ENCODE measurements at regions not wholly inside any gene's neighbourhood (a gene's known extent, or its start where the extent isn't known, plus 50 kb on each side); places are given as distances from the start of the nearest gene placed in this dataset.

GRCh38 chr16:35506018-35506897, 2046.8 kb downstream of the TP53TG3F start:
- no peak overlapping the region for H3K27ac Mint-ChIP-seq
- ChIA-PET CTCF (no interaction called here), POLR2A (no interaction called here)
- H3K4me3 Mint-ChIP-seq, result no peak overlapping the region
- H3K4me1 Mint-ChIP-seq, result no peaks in the 10 kb centered on the region
- H3K9me3 Mint-ChIP-seq, result peaks cover 23% of the 10 kb centered on the region
- H3K27me3 Mint-ChIP-seq, result no peaks in the 10 kb centered on the region
- no peak for DNase-seq
- no peaks in the 10 kb centered on the region for H3K36me3 Mint-ChIP-seq (ENCODE audit: low read depth)

- Mint-ChIP-seq H3K9me3 (peaks cover 20% of the 10 kb centered on the region), H3K36me3 (ENCODE audit: low read depth) (no peaks in the 10 kb centered on the region), H3K4me1 (no peaks in the 10 kb centered on the region), H3K27ac (no peak overlapping the region), H3K27me3 (no peaks in the 10 kb centered on the region), H3K4me3 (no peak overlapping the region)
- ChIA-PET POLR2A (no interaction called here), CTCF (no interaction called here)
- no peak for DNase-seq
Measured at GRCh38 chr16:35506898-35507194, 2047.4 kb downstream of the TP53TG3F start.

GRCh38 chr16:35510701-35511100, 2051.3 kb downstream of the TP53TG3F start:
- Mint-ChIP-seq H3K9me3 (peaks cover 25% of the 10 kb centered on the region), H3K27me3 (no peaks in the 10 kb centered on the region), H3K27ac (no peak overlapping the region), H3K4me3 (no peak overlapping the region), H3K4me1 (no peaks in the 10 kb centered on the region), H3K36me3 (ENCODE audit: low read depth) (no peaks in the 10 kb centered on the region)
- DNase-seq, result no peak
- POLR2A ChIA-PET, result no interaction called here
- CTCF ChIA-PET, result no interaction called here

- no peak overlapping the region for H3K4me3 Mint-ChIP-seq
- no peak for DNase-seq
- H3K36me3 Mint-ChIP-seq (ENCODE audit: low read depth), result no peaks in the 10 kb centered on the region
- no peak overlapping the region for H3K27ac Mint-ChIP-seq
- ChIA-PET POLR2A (no interaction called here), CTCF (no interaction called here)
- H3K27me3 Mint-ChIP-seq, result no peaks in the 10 kb centered on the region
- no peaks in the 10 kb centered on the region for H3K4me1 Mint-ChIP-seq
- H3K9me3 Mint-ChIP-seq, result peaks cover 26% of the 10 kb centered on the region
Measured at GRCh38 chr16:35516551-35516950, 2057.1 kb downstream of the TP53TG3F start.

- no peaks in the 10 kb centered on the region for H3K4me1 Mint-ChIP-seq
- no peak overlapping the region for H3K4me3 Mint-ChIP-seq
- ChIA-PET POLR2A (no interaction called here), CTCF (no interaction called here)
- no peak for DNase-seq
- H3K27ac Mint-ChIP-seq, result no peak overlapping the region
- no peaks in the 10 kb centered on the region for H3K27me3 Mint-ChIP-seq
- peaks cover 28% of the 10 kb centered on the region for H3K9me3 Mint-ChIP-seq
- no peaks in the 10 kb centered on the region for H3K36me3 Mint-ChIP-seq (ENCODE audit: low read depth)
Measured at GRCh38 chr16:35516971-35517370, 2057.6 kb downstream of the TP53TG3F start.

GRCh38 chr16:35523991-35524390, 2064.6 kb downstream of the TP53TG3F start:
- CTCF ChIA-PET, result no interaction called here
- POLR2A ChIA-PET, result no interaction called here
- no peak overlapping the region for H3K4me3 Mint-ChIP-seq
- H3K4me1 Mint-ChIP-seq, result no peaks in the 10 kb centered on the region
- no peak overlapping the region for H3K27ac Mint-ChIP-seq
- H3K36me3 Mint-ChIP-seq (ENCODE audit: low read depth), result no peaks in the 10 kb centered on the region
- no peaks in the 10 kb centered on the region for H3K27me3 Mint-ChIP-seq
- peaks cover 21% of the 10 kb centered on the region for H3K9me3 Mint-ChIP-seq
- no peak for DNase-seq

- Mint-ChIP-seq H3K36me3 (ENCODE audit: low read depth) (no peaks in the 10 kb centered on the region), H3K9me3 (peaks cover 26% of the 10 kb centered on the region), H3K4me3 (no peak overlapping the region), H3K27ac (no peak overlapping the region), H3K27me3 (no peaks in the 10 kb centered on the region), H3K4me1 (no peaks in the 10 kb centered on the region)
- no peak for DNase-seq
- CTCF ChIA-PET, result no interaction called here
- POLR2A ChIA-PET, result no interaction called here
Measured at GRCh38 chr16:35525979-35526590, 2066.7 kb downstream of the TP53TG3F start.

GRCh38 chr16:35532576-35532975, 2073.2 kb downstream of the TP53TG3F start:
- Mint-ChIP-seq H3K36me3 (ENCODE audit: low read depth) (no peaks in the 10 kb centered on the region), H3K4me1 (no peaks in the 10 kb centered on the region), H3K27ac (no peak overlapping the region), H3K9me3 (peaks cover 22% of the 10 kb centered on the region), H3K27me3 (no peaks in the 10 kb centered on the region), H3K4me3 (no peak overlapping the region)
- CTCF ChIA-PET, result no interaction called here
- no peak for DNase-seq
- POLR2A ChIA-PET, result no interaction called here

GRCh38 chr16:35533683-35534082, 2074.3 kb downstream of the TP53TG3F start:
- DNase-seq, result no peak
- Mint-ChIP-seq H3K27ac (no peak overlapping the region), H3K4me3 (no peak overlapping the region), H3K4me1 (no peaks in the 10 kb centered on the region), H3K36me3 (ENCODE audit: low read depth) (no peaks in the 10 kb centered on the region), H3K9me3 (peaks cover 21% of the 10 kb centered on the region), H3K27me3 (no peaks in the 10 kb centered on the region)
- ChIA-PET POLR2A (no interaction called here), CTCF (no interaction called here)

GRCh38 chr16:35543486-35543885, 2084.1 kb downstream of the TP53TG3F start:
- H3K4me3 Mint-ChIP-seq, result no peak overlapping the region
- H3K9me3 Mint-ChIP-seq, result peaks cover 21% of the 10 kb centered on the region
- H3K27me3 Mint-ChIP-seq, result no peaks in the 10 kb centered on the region
- POLR2A ChIA-PET, result no interaction called here
- no peaks in the 10 kb centered on the region for H3K36me3 Mint-ChIP-seq (ENCODE audit: low read depth)
- DNase-seq, result no peak
- H3K27ac Mint-ChIP-seq, result no peak overlapping the region
- CTCF ChIA-PET, result no interaction called here
- no peaks in the 10 kb centered on the region for H3K4me1 Mint-ChIP-seq

- peaks cover 23% of the 10 kb centered on the region for H3K9me3 Mint-ChIP-seq
- no peaks in the 10 kb centered on the region for H3K36me3 Mint-ChIP-seq (ENCODE audit: low read depth)
- POLR2A ChIA-PET, result no interaction called here
- no peaks in the 10 kb centered on the region for H3K27me3 Mint-ChIP-seq
- H3K4me1 Mint-ChIP-seq, result no peaks in the 10 kb centered on the region
- no peak for DNase-seq
- no peak overlapping the region for H3K4me3 Mint-ChIP-seq
- no peak overlapping the region for H3K27ac Mint-ChIP-seq
- CTCF ChIA-PET, result no interaction called here
Measured at GRCh38 chr16:35552763-35553162, 2093.4 kb downstream of the TP53TG3F start.

GRCh38 chr16:35557731-35558130, 2098.3 kb downstream of the TP53TG3F start:
- Mint-ChIP-seq H3K27ac (no peak overlapping the region), H3K4me1 (no peaks in the 10 kb centered on the region), H3K36me3 (ENCODE audit: low read depth) (no peaks in the 10 kb centered on the region), H3K9me3 (peaks cover 33% of the 10 kb centered on the region), H3K4me3 (no peak overlapping the region), H3K27me3 (no peaks in the 10 kb centered on the region)
- no peak for DNase-seq
- CTCF ChIA-PET, result no interaction called here
- POLR2A ChIA-PET, result no interaction called here

- Mint-ChIP-seq H3K36me3 (ENCODE audit: low read depth) (no peaks in the 10 kb centered on the region), H3K9me3 (peaks cover 37% of the 10 kb centered on the region), H3K27me3 (no peaks in the 10 kb centered on the region), H3K27ac (no peak overlapping the region), H3K4me1 (no peaks in the 10 kb centered on the region), H3K4me3 (no peak overlapping the region)
- ChIA-PET POLR2A (no interaction called here), CTCF (no interaction called here)
- no peak for DNase-seq
Measured at GRCh38 chr16:35559911-35560636, 2100.7 kb downstream of the TP53TG3F start.

- Mint-ChIP-seq H3K9me3 (peaks cover 34% of the 10 kb centered on the region), H3K27me3 (no peaks in the 10 kb centered on the region), H3K36me3 (ENCODE audit: low read depth) (no peaks in the 10 kb centered on the region), H3K4me1 (no peaks in the 10 kb centered on the region), H3K27ac (no peak overlapping the region), H3K4me3 (no peak overlapping the region)
- CTCF ChIA-PET, result no interaction called here
- DNase-seq, result no peak
- POLR2A ChIA-PET, result no interaction called here
Measured at GRCh38 chr16:35560637-35560984, 2101.2 kb downstream of the TP53TG3F start.

Measured in activated CD4-positive, alpha-beta T cell treated with anti-CD3 and anti-CD28 coated beads, Interleukin-2, amount 10 ng/mL, durations not matched to agents 7 days and 5 days (primary cell).